Nephron (organoid): ENCODE measurements at regions not wholly inside any gene's neighbourhood (a gene's known extent, or its start where the extent isn't known, plus 50 kb on each side); places are given as distances from the start of the nearest gene placed in this dataset.

Source experiments
- H3K27ac Mint-ChIP-seq, 3 experiments: 2 replicates each; pipeline ENCODE4 v1.8.0; 2020; ENCODE audit warnings: mixed read lengths in 3 of 3, mild to moderate bottlenecking in 2 of 3, moderate library complexity in 1 of 3
- H3K27me3 Mint-ChIP-seq: 2 replicates; pipeline ENCODE4 v1.8.0; 2021; ENCODE audit warnings: low read depth, mild to moderate bottlenecking, moderate library complexity, mixed read lengths
- H3K36me3 Mint-ChIP-seq: 2 replicates; pipeline ENCODE4 v1.8.0; 2020; ENCODE audit warnings: low read depth, mixed read lengths
- H3K4me1 Mint-ChIP-seq: 2 replicates; pipeline ENCODE4 v1.8.0; 2020; ENCODE audit warnings: mixed read lengths
- H3K4me3 Mint-ChIP-seq, 3 experiments: 2 replicates each; pipeline ENCODE4 v1.8.0; 2020; ENCODE audit warnings: mild to moderate bottlenecking in 3 of 3, mixed read lengths in 3 of 3, moderate library complexity in 2 of 3
- H3K9me3 Mint-ChIP-seq: 2 replicates; pipeline ENCODE4 v1.8.0; 2020; ENCODE audit warnings: mixed read lengths
- TF ChIP-seq, protein P1 (sequence below), 3 experiments: fragments of 200-600 bp; sonication (generic); IDR thresholded peaks; one replicate each; pipeline ENCODE4 v1.5.0; 2021; ENCODE audit warnings: antibody characterized with exemption in 3 of 3; ENCODE audit not compliant: unreplicated experiment in 3 of 3

DNA sequence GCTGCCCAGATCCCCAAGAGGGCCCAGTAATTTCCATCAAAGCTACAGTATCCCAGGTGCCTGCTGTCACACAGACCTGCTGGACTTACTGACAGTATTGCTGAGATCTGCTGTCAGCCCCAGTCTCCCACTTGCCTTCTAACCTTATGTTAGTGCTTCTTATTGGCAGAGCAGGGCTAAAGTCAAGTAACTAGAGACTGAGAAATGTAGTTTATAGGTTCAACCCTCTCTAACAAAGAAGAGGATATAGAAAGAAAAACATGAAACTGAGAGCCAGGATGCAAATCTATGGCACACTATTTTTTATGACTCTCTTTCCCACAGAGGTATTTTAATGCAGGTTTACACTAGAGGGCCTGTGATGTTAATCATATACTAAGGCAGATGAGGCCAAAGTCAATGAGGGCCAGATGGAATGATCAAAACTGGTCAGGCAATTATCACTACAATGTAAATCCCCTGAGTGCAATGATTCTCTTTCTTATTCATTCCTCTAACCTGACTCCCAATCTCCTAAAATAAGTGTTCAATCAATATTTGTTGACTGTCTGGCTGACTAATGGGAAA, 781.9 kb downstream of the VRK1 start:
- TF ChIP-seq, protein P1, sequence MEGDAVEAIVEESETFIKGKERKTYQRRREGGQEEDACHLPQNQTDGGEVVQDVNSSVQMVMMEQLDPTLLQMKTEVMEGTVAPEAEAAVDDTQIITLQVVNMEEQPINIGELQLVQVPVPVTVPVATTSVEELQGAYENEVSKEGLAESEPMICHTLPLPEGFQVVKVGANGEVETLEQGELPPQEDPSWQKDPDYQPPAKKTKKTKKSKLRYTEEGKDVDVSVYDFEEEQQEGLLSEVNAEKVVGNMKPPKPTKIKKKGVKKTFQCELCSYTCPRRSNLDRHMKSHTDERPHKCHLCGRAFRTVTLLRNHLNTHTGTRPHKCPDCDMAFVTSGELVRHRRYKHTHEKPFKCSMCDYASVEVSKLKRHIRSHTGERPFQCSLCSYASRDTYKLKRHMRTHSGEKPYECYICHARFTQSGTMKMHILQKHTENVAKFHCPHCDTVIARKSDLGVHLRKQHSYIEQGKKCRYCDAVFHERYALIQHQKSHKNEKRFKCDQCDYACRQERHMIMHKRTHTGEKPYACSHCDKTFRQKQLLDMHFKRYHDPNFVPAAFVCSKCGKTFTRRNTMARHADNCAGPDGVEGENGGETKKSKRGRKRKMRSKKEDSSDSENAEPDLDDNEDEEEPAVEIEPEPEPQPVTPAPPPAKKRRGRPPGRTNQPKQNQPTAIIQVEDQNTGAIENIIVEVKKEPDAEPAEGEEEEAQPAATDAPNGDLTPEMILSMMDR (IDR thresholded peaks at IDR 0.05; ENCODE audit: unreplicated experiment in 3 of 3) = no peak
- H3K4me1 Mint-ChIP-seq = no peaks in the 10 kb centered on the region
- H3K27me3 Mint-ChIP-seq = peaks cover 5% of the 10 kb centered on the region
- no peaks in the 10 kb centered on the region for H3K36me3 Mint-ChIP-seq
- no peak overlapping the region for H3K27ac Mint-ChIP-seq
- H3K4me3 Mint-ChIP-seq = no peak overlapping the region
- peaks cover 5% of the 10 kb centered on the region for H3K9me3 Mint-ChIP-seq

DNA sequence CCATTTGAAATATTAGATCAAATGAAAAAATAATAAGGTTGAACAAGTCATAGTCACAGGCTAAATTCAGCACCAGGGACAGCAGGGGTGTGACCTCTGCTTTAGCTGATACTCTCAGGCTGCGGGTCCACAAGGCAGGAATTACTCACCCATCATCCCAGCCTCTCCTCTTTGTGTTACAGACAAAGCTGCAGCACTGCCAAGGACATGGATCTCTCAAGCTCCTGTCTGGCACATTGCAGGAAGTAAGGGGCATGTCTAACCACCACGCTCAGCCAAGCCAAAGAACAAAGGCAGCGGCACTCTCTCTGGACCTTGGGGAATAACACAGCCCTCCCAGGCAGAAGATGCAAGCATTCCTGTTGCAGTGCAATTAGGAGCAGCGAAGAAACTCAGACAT, 783.8 kb downstream of the VRK1 start:
- no peaks in the 10 kb centered on the region for H3K4me1 Mint-ChIP-seq
- TF ChIP-seq, protein P1 (IDR thresholded peaks at IDR 0.05; ENCODE audit: unreplicated experiment in 3 of 3) = no peak
- H3K36me3 Mint-ChIP-seq = no peaks in the 10 kb centered on the region
- H3K9me3 Mint-ChIP-seq = peaks cover 3% of the 10 kb centered on the region
- H3K27ac Mint-ChIP-seq = no peak overlapping the region
- peaks cover 4% of the 10 kb centered on the region for H3K27me3 Mint-ChIP-seq
- no peak overlapping the region for H3K4me3 Mint-ChIP-seq

DNA sequence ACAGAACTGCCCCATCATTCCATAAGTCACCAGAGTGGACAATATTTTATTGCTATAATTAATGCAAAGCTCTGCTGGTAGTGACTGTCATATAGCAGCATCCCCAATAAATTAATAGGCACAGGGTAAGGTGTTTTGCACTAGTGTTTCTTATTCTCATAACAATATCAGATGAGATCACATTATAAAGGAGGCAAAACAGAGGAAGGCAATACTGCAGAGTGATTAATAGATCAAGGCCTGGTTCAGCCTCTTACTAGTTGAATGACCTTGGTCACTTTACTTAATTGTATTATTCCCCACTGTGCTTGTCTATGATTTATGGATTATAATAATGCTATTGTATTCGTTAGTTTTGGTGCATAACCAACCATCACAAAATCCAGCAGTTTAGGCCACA, 784.8 kb downstream of the VRK1 start:
- TF ChIP-seq, protein P1 (IDR thresholded peaks at IDR 0.05; ENCODE audit: unreplicated experiment in 3 of 3) = no peak
- no peak overlapping the region for H3K27ac Mint-ChIP-seq
- no peaks in the 10 kb centered on the region for H3K4me1 Mint-ChIP-seq
- no peaks in the 10 kb centered on the region for H3K36me3 Mint-ChIP-seq
- H3K9me3 Mint-ChIP-seq = peaks cover 3% of the 10 kb centered on the region
- no peak overlapping the region for H3K4me3 Mint-ChIP-seq
- H3K27me3 Mint-ChIP-seq = peaks cover 4% of the 10 kb centered on the region

DNA sequence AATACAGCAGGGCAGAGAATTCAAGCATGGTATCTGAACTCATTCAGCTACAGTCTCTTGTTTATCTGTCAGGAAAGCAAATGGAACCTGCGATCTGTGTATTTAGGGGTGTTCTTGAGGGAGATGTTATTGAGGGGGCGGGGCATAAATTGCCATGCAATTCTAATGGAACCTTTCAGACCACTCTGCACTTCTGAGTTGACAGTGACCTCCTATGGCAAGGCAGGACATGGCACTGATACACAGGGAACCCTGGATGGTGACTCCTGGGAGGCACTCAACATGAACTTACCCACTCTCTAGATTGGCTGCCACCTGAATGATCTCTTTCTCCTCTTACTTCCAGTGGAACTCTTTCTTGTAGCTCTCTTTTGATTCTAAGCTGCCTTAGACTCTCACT, 787.3 kb downstream of the VRK1 start:
- H3K4me3 Mint-ChIP-seq = no peak overlapping the region

DNA sequence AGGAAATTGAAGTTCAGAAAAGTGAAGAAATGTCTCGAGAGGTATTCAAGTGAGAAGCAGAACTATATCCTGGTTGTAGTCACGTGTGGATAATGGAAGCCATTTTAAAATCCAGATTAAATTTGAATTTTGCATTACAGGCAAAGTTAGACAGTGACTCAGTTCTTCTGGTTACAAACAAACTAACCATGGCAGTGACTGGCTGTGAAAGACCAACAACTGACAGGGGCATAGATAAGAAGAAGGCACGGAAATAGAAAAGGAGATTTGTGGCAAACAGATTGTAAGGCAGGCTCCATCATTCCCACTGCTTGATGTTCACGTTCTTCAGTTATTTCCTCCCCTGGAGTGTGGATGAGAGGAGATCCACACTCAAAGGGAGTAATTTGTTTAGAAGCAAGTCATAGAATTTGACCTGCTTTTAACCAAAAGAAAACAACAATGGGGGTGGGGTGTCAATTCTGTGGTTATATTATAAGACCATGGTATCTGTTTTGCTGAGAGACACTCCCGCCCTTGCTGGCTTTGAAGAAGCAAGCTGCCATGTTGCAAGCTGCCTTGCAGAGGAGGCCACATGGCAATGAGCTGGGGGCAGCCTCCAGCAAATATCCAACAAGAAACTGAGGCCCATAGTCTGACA, 795.3 kb downstream of the VRK1 start:
- H3K36me3 Mint-ChIP-seq = no peaks in the 10 kb centered on the region
- peaks cover 8% of the 10 kb centered on the region for H3K27me3 Mint-ChIP-seq
- no peak overlapping the region for H3K27ac Mint-ChIP-seq
- no peaks in the 10 kb centered on the region for H3K4me1 Mint-ChIP-seq
- no peaks in the 10 kb centered on the region for H3K9me3 Mint-ChIP-seq
- H3K4me3 Mint-ChIP-seq = no peak overlapping the region
- TF ChIP-seq, protein P1 (IDR thresholded peaks at IDR 0.05; ENCODE audit: unreplicated experiment in 3 of 3) = no peak

More for the DNA sequence above, 787.3 kb downstream of the VRK1 start:
- peaks cover 12% of the 10 kb centered on the region for H3K27me3 Mint-ChIP-seq
- H3K36me3 Mint-ChIP-seq = no peaks in the 10 kb centered on the region
- TF ChIP-seq, protein P1 (IDR thresholded peaks at IDR 0.05; ENCODE audit: unreplicated experiment in 3 of 3) = no peak
- no peak overlapping the region for H3K27ac Mint-ChIP-seq
- H3K9me3 Mint-ChIP-seq = peaks cover 3% of the 10 kb centered on the region
- no peaks in the 10 kb centered on the region for H3K4me1 Mint-ChIP-seq

DNA sequence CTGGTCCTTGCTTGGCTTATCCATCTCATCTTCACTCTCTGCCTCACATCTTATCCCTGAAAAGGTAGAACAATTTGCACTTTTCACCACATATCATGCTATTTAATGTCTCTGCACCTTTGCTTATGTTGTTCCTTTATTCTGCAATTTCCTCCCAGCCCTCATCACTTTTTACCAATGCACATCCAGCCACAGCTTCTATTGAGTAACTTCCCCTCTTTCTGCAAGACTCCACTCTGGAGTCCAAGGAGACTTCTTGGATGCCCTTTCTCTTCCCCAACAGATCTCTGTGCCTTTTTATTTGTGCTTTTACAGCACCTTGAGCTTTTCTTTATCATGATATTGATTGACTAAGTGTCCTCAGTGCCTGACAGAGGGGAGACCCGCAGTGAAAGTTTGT, 797.1 kb downstream of the VRK1 start:
- Mint-ChIP-seq H3K4me3 (no peak overlapping the region), H3K4me1 (no peaks in the 10 kb centered on the region), H3K9me3 (no peaks in the 10 kb centered on the region)

More for the DNA sequence above, 797.1 kb downstream of the VRK1 start:
- no peaks in the 10 kb centered on the region for H3K36me3 Mint-ChIP-seq
- TF ChIP-seq, protein P1 (IDR thresholded peaks at IDR 0.05; ENCODE audit: unreplicated experiment in 3 of 3) = no peak
- H3K27me3 Mint-ChIP-seq = peaks cover under 1% of the 10 kb centered on the region
- H3K27ac Mint-ChIP-seq = no peak overlapping the region
